Stomach (tissue), 8 donors: ENCODE measurements at regions not wholly inside any gene's neighbourhood (a gene's known extent, or its start where the extent isn't known, plus 50 kb on each side); places are given as distances from the start of the nearest gene placed in this dataset.
"Not testable (repeated sequence)": the region's sequence is repeated elsewhere in the genome, so short reads cannot be mapped to it uniquely, and the experiment has no call there.

Experiments
- DNase-seq, 2 donors: peaks; one replicate each; pipeline versions ENCODE4 v3.0.0 to v3.0.0-alpha.2; 2013 to 2019
- H3K27ac ChIP-seq, 5 donors: fragments of 200-600 bp in 4 of 5; sonication (generic) in 4 of 5; one replicate each; pipeline ENCODE4 v1.5.1; 2013 to 2019; ENCODE audit warnings: mild to moderate bottlenecking in 1 of 5, moderate library complexity in 1 of 5
- H3K27me3 ChIP-seq, 3 donors: fragments of 200-600 bp; sonication (generic); one replicate each; pipeline ENCODE4 v1.5.1; 2017 to 2019; ENCODE audit warnings: mixed run types in 1 of 3
- H3K36me3 ChIP-seq, 4 donors: fragments of 200-600 bp; sonication (generic); 1 replicate in 3 of 4; 2 replicates in 1 of 4; pipeline ENCODE4 v1.5.1; 2016 to 2019
- H3K4me1 ChIP-seq, 4 donors: fragments of 200-600 bp; sonication (generic); one replicate each; pipeline ENCODE4 v1.5.1; 2016 to 2019
- H3K4me3 ChIP-seq, 4 donors: fragments of 200-600 bp; sonication (generic) in 3 of 4; one replicate each; pipeline ENCODE4 v1.5.1; 2016 to 2019; ENCODE audit warnings: mild to moderate bottlenecking in 1 of 4
- H3K9me3 ChIP-seq, 4 donors: fragments of 200-600 bp; sonication (generic); one replicate each; pipeline ENCODE4 v1.5.1; 2016 to 2019
- EP300 ChIP-seq: sonication (generic); formaldehyde crosslinking; IDR thresholded peaks from one replicate; pipeline ENCODE4 v1.6.1; 2017; ENCODE audit warnings: antibody characterized with exemption
- POLR2A ChIP-seq, 4 donors: fragments of 450-650 bp; IDR thresholded peaks; one replicate each; pipeline ENCODE4 v1.6.1; 2016; ENCODE audit warnings: antibody characterized with exemption in 4 of 4, control low read depth in 2 of 4, mild to moderate bottlenecking in 1 of 4, moderate library complexity in 1 of 4
- POLR2AphosphoS5 ChIP-seq, 3 donors: sonication (generic); formaldehyde crosslinking; IDR thresholded peaks; one replicate each; pipeline ENCODE4 v1.6.1; 2016; ENCODE audit warnings: antibody characterized with exemption in 3 of 3
- WGBS, 5 donors: extraction: QIAGEN DNeasy Blood & Tissue Kit in 3 of 5; methylation state at CpG; one replicate each; pipeline versions ENCODE4 v1.1.5 to v1.1.7; 2013 to 2018; 5-methylcytosine and 5-hydroxymethylcytosine counted together
- intact Hi-C: fragments of 100-400 bp; cut with DNase I; formaldehyde crosslinking; loops from one replicate; pipeline ENCODE4 v1.15.1; 2023; ENCODE audit warnings: low total_unique reads
- TF ChIP-seq, protein P1 (sequence below), 7 experiments: fragments of 450-650 bp in 4 of 7; fragments of 200-600 bp in 3 of 7; sonication (generic) in 3 of 7; IDR thresholded peaks; one replicate each; pipeline ENCODE4 v1.5.1; 2016 to 2019; ENCODE audit warnings: antibody characterized with exemption in 7 of 7, control low read depth in 2 of 7, mild to moderate bottlenecking in 1 of 7
- donor health status: healthy with polysubstance abuse.
- donor health status: Bipolar disorder and iron deficiency.
- donor health status: healthy.

DNA sequence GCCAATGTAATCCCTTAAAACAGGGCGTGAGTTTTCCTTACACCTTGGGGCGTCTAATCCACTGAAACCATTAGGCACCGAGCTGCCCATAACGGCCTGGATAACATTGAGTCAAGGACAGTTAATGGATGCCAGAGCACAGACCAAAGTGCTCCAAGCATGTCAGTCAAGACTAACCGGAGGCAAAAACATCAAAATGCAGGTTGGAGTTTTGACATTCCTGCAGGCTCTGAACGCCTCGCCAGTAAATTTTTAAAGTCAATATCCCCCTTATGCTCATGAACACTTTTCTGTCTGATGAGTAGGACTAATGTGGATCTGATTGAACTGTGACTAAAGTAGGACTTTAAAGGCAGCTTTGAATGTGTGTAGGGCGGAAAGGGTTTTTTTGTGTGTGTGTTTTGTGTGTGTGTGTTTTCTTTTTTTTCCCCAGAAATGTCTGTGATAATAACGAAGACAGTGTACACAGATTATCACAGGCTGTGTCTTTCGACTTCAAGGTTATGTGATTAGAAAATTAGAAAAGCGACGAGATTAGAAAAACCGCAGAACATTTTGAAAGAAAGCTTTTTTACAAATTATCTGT lies 194.2 kb upstream of the PROX1 start:
- H3K4me1 ChIP-seq: no peaks in the 10 kb centered on the region
- H3K4me3 ChIP-seq: no peak overlapping the region
- H3K9me3 ChIP-seq: no peaks in the 10 kb centered on the region
- H3K27ac ChIP-seq: no peak overlapping the region
- intact Hi-C loops: no loop called here
- H3K27me3 ChIP-seq: no peaks in the 10 kb centered on the region
- WGBS, 5 donors: 30 to 58% (median 47%) methylated on average over 13 of the region's 13 CpGs
- TF ChIP-seq POLR2AphosphoS5 (IDR thresholded peaks at IDR 0.05) (no peak), POLR2A (IDR thresholded peaks at IDR 0.05) (no peak), EP300 (no peak)
- TF ChIP-seq, protein P1, sequence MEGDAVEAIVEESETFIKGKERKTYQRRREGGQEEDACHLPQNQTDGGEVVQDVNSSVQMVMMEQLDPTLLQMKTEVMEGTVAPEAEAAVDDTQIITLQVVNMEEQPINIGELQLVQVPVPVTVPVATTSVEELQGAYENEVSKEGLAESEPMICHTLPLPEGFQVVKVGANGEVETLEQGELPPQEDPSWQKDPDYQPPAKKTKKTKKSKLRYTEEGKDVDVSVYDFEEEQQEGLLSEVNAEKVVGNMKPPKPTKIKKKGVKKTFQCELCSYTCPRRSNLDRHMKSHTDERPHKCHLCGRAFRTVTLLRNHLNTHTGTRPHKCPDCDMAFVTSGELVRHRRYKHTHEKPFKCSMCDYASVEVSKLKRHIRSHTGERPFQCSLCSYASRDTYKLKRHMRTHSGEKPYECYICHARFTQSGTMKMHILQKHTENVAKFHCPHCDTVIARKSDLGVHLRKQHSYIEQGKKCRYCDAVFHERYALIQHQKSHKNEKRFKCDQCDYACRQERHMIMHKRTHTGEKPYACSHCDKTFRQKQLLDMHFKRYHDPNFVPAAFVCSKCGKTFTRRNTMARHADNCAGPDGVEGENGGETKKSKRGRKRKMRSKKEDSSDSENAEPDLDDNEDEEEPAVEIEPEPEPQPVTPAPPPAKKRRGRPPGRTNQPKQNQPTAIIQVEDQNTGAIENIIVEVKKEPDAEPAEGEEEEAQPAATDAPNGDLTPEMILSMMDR (IDR thresholded peaks at IDR 0.05): no peak
- H3K36me3 ChIP-seq: no peaks in the 10 kb centered on the region
- peak in 1 of 2 donors; percentile 15 for DNase-seq

- no peaks in the 10 kb centered on the region for H3K9me3 ChIP-seq
- H3K4me3 ChIP-seq: no peak overlapping the region
- DNase-seq: no peak
- intact Hi-C loops: no loop called here
- no peaks in the 10 kb centered on the region for H3K4me1 ChIP-seq
- no peaks in the 10 kb centered on the region for H3K36me3 ChIP-seq
- TF ChIP-seq POLR2AphosphoS5 (IDR thresholded peaks at IDR 0.05): no peak
- TF ChIP-seq, protein P1 (IDR thresholded peaks at IDR 0.05): no peak
- no peak for TF ChIP-seq POLR2A (IDR thresholded peaks at IDR 0.05)
- no peak for TF ChIP-seq EP300
- H3K27me3 ChIP-seq: no peaks in the 10 kb centered on the region
- no peak overlapping the region for H3K27ac ChIP-seq
- WGBS, 5 donors: 62 to 75% (median 64%) methylated on average over 8 of the region's 8 CpGs
These were observed 191.2 kb upstream of the PROX1 start for GRCh38 chr1:213796525-213796924.

- H3K36me3 ChIP-seq, H3K4me3 ChIP-seq, DNase-seq, H3K4me1 ChIP-seq, H3K27ac ChIP-seq, H3K27me3 ChIP-seq, intact Hi-C loops: not testable (repeated sequence)
- peaks cover 0 to 13% (median 5%) of the 10 kb centered on the region in 4 donors for H3K9me3 ChIP-seq
- 81 to 100% (median 92%) methylated on average over 6 to 7 of the region's 7 CpGs for WGBS, 5 donors
These were observed 179.5 kb upstream of the PROX1 start for GRCh38 chr1:213808288-213808687.

GRCh38 chr1:213817156-213817555 lies 170.6 kb upstream of the PROX1 start:
- no peak overlapping the region for H3K4me3 ChIP-seq
- DNase-seq: no peak
- WGBS, 5 donors: 84 to 95% (median 92%) methylated on average over 6 of the region's 6 CpGs
- intact Hi-C loops: no loop called here
- H3K27me3 ChIP-seq: no peaks in the 10 kb centered on the region
- TF ChIP-seq, protein P1 (IDR thresholded peaks at IDR 0.05): no peak
- no peak for TF ChIP-seq POLR2A (IDR thresholded peaks at IDR 0.05)
- no peak for TF ChIP-seq POLR2AphosphoS5 (IDR thresholded peaks at IDR 0.05)
- no peak for TF ChIP-seq EP300
- H3K36me3 ChIP-seq: no peaks in the 10 kb centered on the region
- H3K9me3 ChIP-seq: no peaks in the 10 kb centered on the region
- no peaks in the 10 kb centered on the region for H3K4me1 ChIP-seq
- no peak overlapping the region for H3K27ac ChIP-seq

DNA sequence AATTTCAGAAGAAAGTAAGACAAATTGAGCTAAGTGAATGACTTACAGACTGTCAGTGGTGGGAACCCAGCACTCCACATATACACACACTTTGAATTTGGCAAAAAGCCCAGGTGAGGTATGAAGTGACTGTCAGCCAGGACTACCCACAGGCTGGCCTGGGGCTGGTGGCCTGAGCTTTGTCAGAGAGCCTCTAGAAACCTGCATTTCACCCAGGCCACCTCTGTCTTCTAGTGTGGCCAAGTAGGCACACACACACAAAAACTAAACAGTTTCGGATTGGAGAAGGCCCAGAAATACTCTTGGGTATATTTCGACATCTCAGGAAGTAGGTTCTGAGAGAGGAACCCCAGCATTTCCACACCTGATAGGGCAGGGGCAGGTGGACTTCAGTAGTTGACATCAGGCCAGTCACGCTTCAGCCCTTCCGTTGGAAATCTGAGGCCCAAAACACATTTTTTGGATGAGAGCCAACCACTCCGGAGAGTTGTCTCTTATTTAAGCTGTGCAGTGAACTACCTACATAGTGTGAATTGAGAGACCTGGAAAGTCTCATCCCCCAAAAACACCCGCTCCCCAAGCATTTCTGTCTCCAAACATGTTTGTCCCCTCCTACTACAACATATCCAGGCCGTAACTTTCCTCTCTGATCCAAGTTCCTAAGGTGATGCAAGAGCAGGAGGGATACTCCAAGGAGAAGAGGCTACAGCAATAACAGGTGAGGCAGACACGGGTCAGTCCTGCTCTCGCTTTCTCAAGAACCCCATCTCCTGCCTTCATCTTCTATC lies 167.2 kb upstream of the PROX1 start:
- Histone ChIP-seq H3K4me3 (no peak overlapping the region), H3K27ac (no peak overlapping the region), H3K27me3 (no peaks in the 10 kb centered on the region), H3K36me3 (no peaks in the 10 kb centered on the region), H3K9me3 (no peaks in the 10 kb centered on the region), H3K4me1 (no peaks in the 10 kb centered on the region)
- WGBS, 5 donors: 69 to 85% (median 80%) methylated on average over 9 of the region's 9 CpGs
- intact Hi-C loops: no loop called here
- TF ChIP-seq, protein P1 (IDR thresholded peaks at IDR 0.05): no peak
- TF ChIP-seq EP300 (no peak), POLR2AphosphoS5 (IDR thresholded peaks at IDR 0.05) (no peak), POLR2A (IDR thresholded peaks at IDR 0.05) (no peak)
- DNase-seq: peak in 1 of 2 donors; percentile 19
